Neural progenitor cell (in vitro differentiated cells): ENCODE measurements at regions not wholly inside any gene's neighbourhood (a gene's known extent, or its start where the extent isn't known, plus 50 kb on each side); places are given as distances from the start of the nearest gene placed in this dataset.
A peak's percentile ranks its signal among the peaks of the same experiment; 100 is the strongest.

ENCODE experiments used
- DNase-seq: peaks from one replicate; pipeline ENCODE4 v3.0.0-alpha.2; 2016; ENCODE audit warnings: low spot score
- H2AFZ ChIP-seq: fragments of 200-600 bp; sonication (generic); replicated peaks from 2 replicates; pipeline ENCODE4 v1.6.1; 2016; ENCODE audit warnings: antibody characterized with exemption
- H3F3A ChIP-seq: fragments of 200-600 bp; sonication (generic); 2 replicates; pipeline ENCODE4 v1.6.1; 2016; ENCODE audit warnings: antibody characterized with exemption, low read depth
- H3K27ac ChIP-seq: fragments of 200-600 bp; sonication (generic); 2 replicates; pipeline ENCODE4 v1.5.1; 2016; ENCODE audit warnings: mild to moderate bottlenecking
- H3K27me3 ChIP-seq: fragments of 200-600 bp; sonication (generic); 2 replicates; pipeline ENCODE4 v1.6.1; 2016; ENCODE audit warnings: mild to moderate bottlenecking, moderate library complexity
- H3K36me3 ChIP-seq: fragments of 200-600 bp; sonication (generic); 2 replicates; pipeline ENCODE4 v1.5.1; 2016
- H3K4me1 ChIP-seq: fragments of 200-600 bp; sonication (generic); 2 replicates; pipeline ENCODE4 v1.6.1; 2016; ENCODE audit warnings: mixed run types
- H3K4me2 ChIP-seq: fragments of 200-600 bp; sonication (generic); 2 replicates; pipeline ENCODE4 v1.6.1; 2016
- H3K4me3 ChIP-seq: fragments of 200-600 bp; sonication (generic); 2 replicates; pipeline ENCODE4 v1.5.1; 2016
- H3K79me2 ChIP-seq: fragments of 200-600 bp; sonication (generic); 2 replicates; pipeline ENCODE4 v1.6.1; 2016; ENCODE audit warnings: low read depth
- H3K9ac ChIP-seq: fragments of 200-600 bp; sonication (generic); 2 replicates; pipeline ENCODE4 v1.6.1; 2016
- H3K9me3 ChIP-seq: fragments of 200-600 bp; sonication (generic); 2 replicates; pipeline ENCODE4 v1.5.1; 2016; ENCODE audit warnings: low read depth
- H4K20me1 ChIP-seq: fragments of 200-600 bp; sonication (generic); 2 replicates; pipeline ENCODE4 v1.6.1; 2016; ENCODE audit warnings: low read depth
- H3K27ac Mint-ChIP-seq: 3 replicates; pipeline ENCODE4 v1.8.0; 2021; ENCODE audit warnings: mixed read lengths
- H3K27me3 Mint-ChIP-seq: 2 replicates; pipeline ENCODE4 v1.8.0; 2022; ENCODE audit warnings: low read depth, mild to moderate bottlenecking, inconsistent platforms, moderate library complexity, mixed read lengths; ENCODE audit not compliant: insufficient read depth
- H3K36me3 Mint-ChIP-seq: 3 replicates; pipeline ENCODE4 v1.8.0; 2021; ENCODE audit warnings: mixed read lengths
- H3K4me1 Mint-ChIP-seq: 3 replicates; pipeline ENCODE4 v1.8.0; 2021; ENCODE audit warnings: mixed read lengths
- H3K4me3 Mint-ChIP-seq: 3 replicates; pipeline ENCODE4 v1.8.0; 2021; ENCODE audit warnings: mild to moderate bottlenecking, moderate library complexity, mixed read lengths
- H3K9me3 Mint-ChIP-seq: 3 replicates; pipeline ENCODE4 v1.8.0; 2020; ENCODE audit warnings: mixed read lengths
- EZH2 ChIP-seq: fragments of 200-600 bp; sonication (generic); IDR thresholded peaks from 2 replicates; pipeline ENCODE4 v1.6.1; 2017; ENCODE audit warnings: antibody characterized with exemption, mild to moderate bottlenecking, moderate library complexity
- EZH2phosphoT487 ChIP-seq: fragments of 200-600 bp; sonication (generic); IDR thresholded peaks from 2 replicates; pipeline ENCODE4 v1.6.1; 2017; ENCODE audit warnings: antibody characterized with exemption
- TF ChIP-seq, protein P1 (sequence below): fragments of 200-600 bp; sonication (generic); IDR thresholded peaks from 2 replicates; pipeline ENCODE4 v1.5.1; 2017; ENCODE audit warnings: antibody characterized with exemption, mild to moderate bottlenecking

GRCh38 chr9:103242486-103242885 lies 247.4 kb downstream of the CYLC2 start:
- peaks cover 2% of the 10 kb centered on the region for H3K9me3 Mint-ChIP-seq
- TF ChIP-seq EZH2 (no peak), EZH2phosphoT487 (no peak)
- TF ChIP-seq, protein P1, sequence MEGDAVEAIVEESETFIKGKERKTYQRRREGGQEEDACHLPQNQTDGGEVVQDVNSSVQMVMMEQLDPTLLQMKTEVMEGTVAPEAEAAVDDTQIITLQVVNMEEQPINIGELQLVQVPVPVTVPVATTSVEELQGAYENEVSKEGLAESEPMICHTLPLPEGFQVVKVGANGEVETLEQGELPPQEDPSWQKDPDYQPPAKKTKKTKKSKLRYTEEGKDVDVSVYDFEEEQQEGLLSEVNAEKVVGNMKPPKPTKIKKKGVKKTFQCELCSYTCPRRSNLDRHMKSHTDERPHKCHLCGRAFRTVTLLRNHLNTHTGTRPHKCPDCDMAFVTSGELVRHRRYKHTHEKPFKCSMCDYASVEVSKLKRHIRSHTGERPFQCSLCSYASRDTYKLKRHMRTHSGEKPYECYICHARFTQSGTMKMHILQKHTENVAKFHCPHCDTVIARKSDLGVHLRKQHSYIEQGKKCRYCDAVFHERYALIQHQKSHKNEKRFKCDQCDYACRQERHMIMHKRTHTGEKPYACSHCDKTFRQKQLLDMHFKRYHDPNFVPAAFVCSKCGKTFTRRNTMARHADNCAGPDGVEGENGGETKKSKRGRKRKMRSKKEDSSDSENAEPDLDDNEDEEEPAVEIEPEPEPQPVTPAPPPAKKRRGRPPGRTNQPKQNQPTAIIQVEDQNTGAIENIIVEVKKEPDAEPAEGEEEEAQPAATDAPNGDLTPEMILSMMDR, result no peak

DNA sequence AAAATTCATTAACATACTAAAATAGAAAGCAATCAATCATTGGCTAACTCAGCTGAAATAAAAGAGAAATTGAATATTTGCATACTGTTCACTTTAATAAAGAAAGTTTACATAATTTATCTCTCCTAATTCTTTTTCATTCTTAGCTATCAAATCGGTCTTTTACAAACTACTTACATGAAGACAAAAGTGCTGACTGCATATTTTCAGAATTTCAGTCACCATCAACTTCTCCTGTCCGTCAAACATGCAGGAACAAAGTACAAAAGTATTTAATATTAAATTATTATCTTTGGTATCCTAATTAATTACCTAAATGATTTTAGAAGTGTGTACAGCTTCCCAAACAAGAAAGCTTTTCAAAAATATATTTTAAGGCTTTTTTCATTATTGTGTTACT lies 248.4 kb downstream of the CYLC2 start:
- Mint-ChIP-seq H3K27ac (no peak overlapping the region), H3K27me3 (no peaks in the 10 kb centered on the region), H3K9me3 (peaks cover 2% of the 10 kb centered on the region), H3K36me3 (no peaks in the 10 kb centered on the region), H3K4me1 (peaks cover 14% of the 10 kb centered on the region), H3K4me3 (no peak overlapping the region)
- no peaks in the 10 kb centered on the region for H3F3A ChIP-seq
- DNase-seq, result no peak
- TF ChIP-seq EZH2phosphoT487, result no peak
- TF ChIP-seq, protein P1, result no peak
- no peak for TF ChIP-seq EZH2
- H3K4me2 ChIP-seq, result no peak overlapping the region
- H3K79me2 ChIP-seq, result no peaks in the 10 kb centered on the region
- H4K20me1 ChIP-seq, result no peaks in the 10 kb centered on the region
- no peak overlapping the region for H2AFZ ChIP-seq
- no peaks in the 10 kb centered on the region for H3K36me3 ChIP-seq
- H3K27me3 ChIP-seq, result no peaks in the 10 kb centered on the region
- H3K4me1 ChIP-seq, result no peaks in the 10 kb centered on the region
- H3K9ac ChIP-seq, result no peak overlapping the region
- no peak overlapping the region for H3K27ac ChIP-seq
- H3K4me3 ChIP-seq, result no peak overlapping the region
- H3K9me3 ChIP-seq, result no peaks in the 10 kb centered on the region

More at GRCh38 chr9:103242486-103242885, 247.4 kb downstream of the CYLC2 start:
- Histone ChIP-seq H3K27me3 (no peaks in the 10 kb centered on the region), H4K20me1 (no peaks in the 10 kb centered on the region), H3K27ac (no peak overlapping the region), H3K9ac (no peak overlapping the region), H3K4me3 (no peak overlapping the region), H3F3A (no peaks in the 10 kb centered on the region), H3K4me1 (no peaks in the 10 kb centered on the region), H3K4me2 (no peak overlapping the region), H3K9me3 (no peaks in the 10 kb centered on the region), H3K36me3 (no peaks in the 10 kb centered on the region), H3K79me2 (no peaks in the 10 kb centered on the region), H2AFZ (no peak overlapping the region)
- peaks cover 14% of the 10 kb centered on the region for H3K4me1 Mint-ChIP-seq
- H3K27ac Mint-ChIP-seq, result peak overlapping the region; percentile 50
- no peaks in the 10 kb centered on the region for H3K27me3 Mint-ChIP-seq
- no peaks in the 10 kb centered on the region for H3K36me3 Mint-ChIP-seq
- DNase-seq, result no peak
- no peak overlapping the region for H3K4me3 Mint-ChIP-seq

- TF ChIP-seq EZH2, result no peak
- no peak for DNase-seq
- H3K4me3 Mint-ChIP-seq, result no peak overlapping the region
- H3K4me1 Mint-ChIP-seq, result peaks cover 14% of the 10 kb centered on the region
- no peaks in the 10 kb centered on the region for H3K27me3 Mint-ChIP-seq
- H2AFZ ChIP-seq, result no peak overlapping the region
- H3F3A ChIP-seq, result no peaks in the 10 kb centered on the region
- H3K27ac ChIP-seq, result no peak overlapping the region
- no peaks in the 10 kb centered on the region for H3K27me3 ChIP-seq
- H3K4me2 ChIP-seq, result no peak overlapping the region
- H4K20me1 ChIP-seq, result no peaks in the 10 kb centered on the region
- H3K9me3 Mint-ChIP-seq, result peaks cover under 1% of the 10 kb centered on the region
- H3K36me3 ChIP-seq, result no peaks in the 10 kb centered on the region
- no peaks in the 10 kb centered on the region for H3K79me2 ChIP-seq
- no peaks in the 10 kb centered on the region for H3K4me1 ChIP-seq
- no peaks in the 10 kb centered on the region for H3K9me3 ChIP-seq
- no peak overlapping the region for H3K4me3 ChIP-seq
- no peaks in the 10 kb centered on the region for H3K36me3 Mint-ChIP-seq
- H3K9ac ChIP-seq, result no peak overlapping the region
- no peak overlapping the region for H3K27ac Mint-ChIP-seq
These were observed 250.2 kb downstream of the CYLC2 start for GRCh38 chr9:103245369-103245768.

GRCh38 chr9:103261951-103262350 lies 266.8 kb downstream of the CYLC2 start:
- H3K27me3 ChIP-seq, result no peaks in the 10 kb centered on the region
- no peaks in the 10 kb centered on the region for H3K27me3 Mint-ChIP-seq
- H3K27ac ChIP-seq, result no peak overlapping the region
- no peak overlapping the region for H3K27ac Mint-ChIP-seq
- H3K4me1 Mint-ChIP-seq, result no peaks in the 10 kb centered on the region
- TF ChIP-seq, protein P1, result no peak
- no peak for TF ChIP-seq EZH2
- no peak for TF ChIP-seq EZH2phosphoT487
- no peaks in the 10 kb centered on the region for H3K79me2 ChIP-seq
- no peak overlapping the region for H3K9ac ChIP-seq
- no peaks in the 10 kb centered on the region for H3K4me1 ChIP-seq
- no peak overlapping the region for H3K4me3 Mint-ChIP-seq
- H4K20me1 ChIP-seq, result no peaks in the 10 kb centered on the region
- no peak for DNase-seq
- H3F3A ChIP-seq, result no peaks in the 10 kb centered on the region
- no peaks in the 10 kb centered on the region for H3K9me3 ChIP-seq
- H3K36me3 Mint-ChIP-seq, result no peaks in the 10 kb centered on the region
- no peak overlapping the region for H2AFZ ChIP-seq
- H3K4me2 ChIP-seq, result no peak overlapping the region
- H3K9me3 Mint-ChIP-seq, result peaks cover 4% of the 10 kb centered on the region
- no peaks in the 10 kb centered on the region for H3K36me3 ChIP-seq
- H3K4me3 ChIP-seq, result no peak overlapping the region
